ENCODE measurements at regions not wholly inside any gene's neighbourhood (a gene's known extent, or its start where the extent isn't known, plus 50 kb on each side); places are given as distances from the start of the nearest gene placed in this dataset.

- no peak for TF ChIP-seq CTCF (IDR thresholded peaks at IDR 0.05)
- TF ChIP-seq EP300 (IDR thresholded peaks at IDR 0.05), result no peak
These were observed 102.5 kb downstream of the BEGAIN start for GRCh38 chr14:100484531-100485267.

Measured in tibial nerve (tissue), 4 donors.